GM23338 (cell line): ENCODE measurements at regions not wholly inside any gene's neighbourhood (a gene's known extent, or its start where the extent isn't known, plus 50 kb on each side); places are given as distances from the start of the nearest gene placed in this dataset.

ENCODE experiments used
- ATAC-seq: fragments of 200-7000 bp; cut with Tn5 transposase; 3 replicates; pipeline ENCODE4 v1.9.1; 2020
- DNase-seq: peaks from one replicate; pipeline ENCODE4 v3.0.0-alpha.2; 2015; ENCODE audit warnings: low spot score
- H2AFZ ChIP-seq: fragments of 200-600 bp; sonication (generic); 2 replicates; pipeline ENCODE4 v1.8.0; 2016; ENCODE audit warnings: antibody characterized with exemption, mild to moderate bottlenecking, moderate library complexity
- H3F3A ChIP-seq: fragments of 200-600 bp; sonication (generic); replicated peaks from 2 replicates; pipeline ENCODE4 v1.8.0; 2017; ENCODE audit warnings: antibody characterized with exemption, mixed run types, low read depth
- H3K27ac ChIP-seq: fragments of 200-600 bp; sonication (generic); 2 replicates; pipeline ENCODE4 v1.6.1; 2016; ENCODE audit warnings: low read depth
- H3K27me3 ChIP-seq: fragments of 200-600 bp; sonication (generic); 2 replicates; pipeline ENCODE4 v1.8.0; 2016; ENCODE audit warnings: mild to moderate bottlenecking, mixed run types, moderate library complexity; ENCODE audit not compliant: insufficient read depth
- H3K36me3 ChIP-seq: fragments of 200-600 bp; sonication (generic); 2 replicates; pipeline ENCODE4 v1.8.0; 2016; ENCODE audit warnings: mild to moderate bottlenecking; ENCODE audit not compliant: insufficient read depth
- H3K4me1 ChIP-seq: fragments of 200-600 bp; sonication (generic); 2 replicates; pipeline ENCODE4 v1.8.0; 2016; ENCODE audit warnings: mild to moderate bottlenecking, moderate library complexity; ENCODE audit not compliant: insufficient read depth
- H3K4me2 ChIP-seq: fragments of 200-600 bp; sonication (generic); 2 replicates; pipeline ENCODE4 v1.7.1; 2017; ENCODE audit warnings: mixed run types
- H3K4me3 ChIP-seq: fragments of 200-600 bp; sonication (generic); 2 replicates; pipeline ENCODE4 v1.6.1; 2016; ENCODE audit warnings: mixed run types
- H3K79me2 ChIP-seq: fragments of 200-600 bp; sonication (generic); replicated peaks from 2 replicates; pipeline ENCODE4 v1.8.0; 2017; ENCODE audit warnings: mild to moderate bottlenecking; ENCODE audit not compliant: insufficient read depth
- H3K9me2 ChIP-seq: fragments of 200-600 bp; sonication (generic); 2 replicates; pipeline ENCODE4 v1.8.0; 2017; ENCODE audit not compliant: insufficient read depth
- H4K20me1 ChIP-seq: fragments of 200-600 bp; sonication (generic); replicated peaks from 2 replicates; pipeline ENCODE4 v1.8.0; 2017; ENCODE audit warnings: mild to moderate bottlenecking; ENCODE audit not compliant: insufficient read depth
- H3K27ac Mint-ChIP-seq: 2 replicates; pipeline ENCODE4 v1.8.0; 2020; ENCODE audit warnings: inconsistent platforms, mild to moderate bottlenecking, moderate library complexity, mixed read lengths
- H3K27me3 Mint-ChIP-seq: 3 replicates; pipeline ENCODE4 v1.8.0; 2022; ENCODE audit warnings: low read depth, mild to moderate bottlenecking, moderate library complexity, mixed read lengths, inconsistent platforms; ENCODE audit not compliant: insufficient read depth, poor library complexity
- H3K36me3 Mint-ChIP-seq: 3 replicates; pipeline ENCODE4 v1.8.0; 2021; ENCODE audit warnings: low read depth, mild to moderate bottlenecking, inconsistent platforms, moderate library complexity, mixed read lengths
- H3K4me1 Mint-ChIP-seq: 3 replicates; pipeline ENCODE4 v1.8.0; 2020; ENCODE audit warnings: mild to moderate bottlenecking, inconsistent platforms, mixed read lengths
- H3K4me3 Mint-ChIP-seq: 3 replicates; pipeline ENCODE4 v1.8.0; 2021; ENCODE audit warnings: moderate library complexity, mild to moderate bottlenecking, inconsistent platforms, mixed read lengths
- H3K9me3 Mint-ChIP-seq: 3 replicates; pipeline ENCODE4 v1.8.0; 2020; ENCODE audit warnings: moderate library complexity, mild to moderate bottlenecking, inconsistent platforms, mixed read lengths
- CREB1 ChIP-seq: fragments of 250-450 bp; sonication (Bioruptor Pico); IDR thresholded peaks from 2 replicates; pipeline ENCODE4 v1.5.0; 2020; ENCODE audit warnings: low read depth, mild to moderate bottlenecking, moderate library complexity
- EZH2phosphoT487 ChIP-seq: fragments of 200-600 bp; sonication (generic); IDR thresholded peaks from one replicate; pipeline ENCODE4 v1.8.1; 2018; ENCODE audit warnings: antibody characterized with exemption; ENCODE audit not compliant: unreplicated experiment
- JUNB ChIP-seq: IDR thresholded peaks from one replicate; pipeline ENCODE4 v1.6.1; 2016; ENCODE audit warnings: antibody characterized with exemption; ENCODE audit not compliant: unreplicated experiment
- POLR2AphosphoS5 ChIP-seq: IDR thresholded peaks from 2 replicates; pipeline ENCODE4 v1.6.1; 2016; ENCODE audit warnings: antibody characterized with exemption, low read depth
- ZNF114 ChIP-seq: fragments of 250-450 bp; sonication (Bioruptor Pico); IDR thresholded peaks from 2 replicates; pipeline ENCODE4 v1.5.0; 2020; ENCODE audit warnings: mild to moderate bottlenecking, moderate library complexity
- ZNF331 ChIP-seq: fragments of 250-450 bp; sonication (Bioruptor Pico); IDR thresholded peaks from 2 replicates; pipeline ENCODE4 v1.5.0; 2020; ENCODE audit warnings: low read depth, mild to moderate bottlenecking, moderate library complexity
- TF ChIP-seq, protein P1 (sequence below), 2 experiments: fragments of 200-600 bp in 1 of 2; sonication (generic) in 1 of 2; conservative IDR thresholded peaks; 2 replicates each; pipeline versions ENCODE4 v1.5.1 to v1.6.1; 2016 to 2017; ENCODE audit warnings: antibody characterized with exemption in 2 of 2, low read depth in 2 of 2, mild to moderate bottlenecking in 2 of 2, moderate library complexity in 1 of 2
- TF ChIP-seq, protein P2 (sequence below): fragments of 250-450 bp; sonication (Bioruptor Pico); IDR thresholded peaks from 2 replicates; pipeline ENCODE4 v1.5.0; 2020; ENCODE audit warnings: mild to moderate bottlenecking, moderate library complexity
- TF ChIP-seq, protein P3 (sequence below): IDR thresholded peaks from 2 replicates; pipeline ENCODE4 v1.6.1; 2016; ENCODE audit warnings: antibody characterized with exemption

DNA sequence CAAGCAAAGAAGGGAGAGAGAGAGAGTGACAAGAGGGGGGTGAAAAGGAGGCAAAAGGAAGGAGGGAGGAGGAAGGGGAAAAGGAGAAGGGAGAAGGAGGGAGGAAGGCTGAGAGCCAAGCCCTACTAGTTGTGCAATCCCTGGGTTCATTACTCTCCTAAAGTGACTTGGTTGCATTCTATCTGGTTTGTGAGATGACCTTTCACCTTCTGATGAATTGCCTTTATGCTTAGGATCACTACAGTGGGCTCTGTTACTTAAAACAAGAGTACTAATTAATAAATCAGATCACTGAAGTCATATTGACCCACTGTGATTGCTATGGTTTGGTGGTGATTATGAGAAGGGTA is 144.9 kb downstream of the KIF20B start (continued):
- TF ChIP-seq, protein P1, sequence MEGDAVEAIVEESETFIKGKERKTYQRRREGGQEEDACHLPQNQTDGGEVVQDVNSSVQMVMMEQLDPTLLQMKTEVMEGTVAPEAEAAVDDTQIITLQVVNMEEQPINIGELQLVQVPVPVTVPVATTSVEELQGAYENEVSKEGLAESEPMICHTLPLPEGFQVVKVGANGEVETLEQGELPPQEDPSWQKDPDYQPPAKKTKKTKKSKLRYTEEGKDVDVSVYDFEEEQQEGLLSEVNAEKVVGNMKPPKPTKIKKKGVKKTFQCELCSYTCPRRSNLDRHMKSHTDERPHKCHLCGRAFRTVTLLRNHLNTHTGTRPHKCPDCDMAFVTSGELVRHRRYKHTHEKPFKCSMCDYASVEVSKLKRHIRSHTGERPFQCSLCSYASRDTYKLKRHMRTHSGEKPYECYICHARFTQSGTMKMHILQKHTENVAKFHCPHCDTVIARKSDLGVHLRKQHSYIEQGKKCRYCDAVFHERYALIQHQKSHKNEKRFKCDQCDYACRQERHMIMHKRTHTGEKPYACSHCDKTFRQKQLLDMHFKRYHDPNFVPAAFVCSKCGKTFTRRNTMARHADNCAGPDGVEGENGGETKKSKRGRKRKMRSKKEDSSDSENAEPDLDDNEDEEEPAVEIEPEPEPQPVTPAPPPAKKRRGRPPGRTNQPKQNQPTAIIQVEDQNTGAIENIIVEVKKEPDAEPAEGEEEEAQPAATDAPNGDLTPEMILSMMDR (conservative IDR thresholded peaks at IDR 0.05; ENCODE audit: low read depth in 2 of 2), result no peak
- no peak for TF ChIP-seq POLR2AphosphoS5
- TF ChIP-seq, protein P2, sequence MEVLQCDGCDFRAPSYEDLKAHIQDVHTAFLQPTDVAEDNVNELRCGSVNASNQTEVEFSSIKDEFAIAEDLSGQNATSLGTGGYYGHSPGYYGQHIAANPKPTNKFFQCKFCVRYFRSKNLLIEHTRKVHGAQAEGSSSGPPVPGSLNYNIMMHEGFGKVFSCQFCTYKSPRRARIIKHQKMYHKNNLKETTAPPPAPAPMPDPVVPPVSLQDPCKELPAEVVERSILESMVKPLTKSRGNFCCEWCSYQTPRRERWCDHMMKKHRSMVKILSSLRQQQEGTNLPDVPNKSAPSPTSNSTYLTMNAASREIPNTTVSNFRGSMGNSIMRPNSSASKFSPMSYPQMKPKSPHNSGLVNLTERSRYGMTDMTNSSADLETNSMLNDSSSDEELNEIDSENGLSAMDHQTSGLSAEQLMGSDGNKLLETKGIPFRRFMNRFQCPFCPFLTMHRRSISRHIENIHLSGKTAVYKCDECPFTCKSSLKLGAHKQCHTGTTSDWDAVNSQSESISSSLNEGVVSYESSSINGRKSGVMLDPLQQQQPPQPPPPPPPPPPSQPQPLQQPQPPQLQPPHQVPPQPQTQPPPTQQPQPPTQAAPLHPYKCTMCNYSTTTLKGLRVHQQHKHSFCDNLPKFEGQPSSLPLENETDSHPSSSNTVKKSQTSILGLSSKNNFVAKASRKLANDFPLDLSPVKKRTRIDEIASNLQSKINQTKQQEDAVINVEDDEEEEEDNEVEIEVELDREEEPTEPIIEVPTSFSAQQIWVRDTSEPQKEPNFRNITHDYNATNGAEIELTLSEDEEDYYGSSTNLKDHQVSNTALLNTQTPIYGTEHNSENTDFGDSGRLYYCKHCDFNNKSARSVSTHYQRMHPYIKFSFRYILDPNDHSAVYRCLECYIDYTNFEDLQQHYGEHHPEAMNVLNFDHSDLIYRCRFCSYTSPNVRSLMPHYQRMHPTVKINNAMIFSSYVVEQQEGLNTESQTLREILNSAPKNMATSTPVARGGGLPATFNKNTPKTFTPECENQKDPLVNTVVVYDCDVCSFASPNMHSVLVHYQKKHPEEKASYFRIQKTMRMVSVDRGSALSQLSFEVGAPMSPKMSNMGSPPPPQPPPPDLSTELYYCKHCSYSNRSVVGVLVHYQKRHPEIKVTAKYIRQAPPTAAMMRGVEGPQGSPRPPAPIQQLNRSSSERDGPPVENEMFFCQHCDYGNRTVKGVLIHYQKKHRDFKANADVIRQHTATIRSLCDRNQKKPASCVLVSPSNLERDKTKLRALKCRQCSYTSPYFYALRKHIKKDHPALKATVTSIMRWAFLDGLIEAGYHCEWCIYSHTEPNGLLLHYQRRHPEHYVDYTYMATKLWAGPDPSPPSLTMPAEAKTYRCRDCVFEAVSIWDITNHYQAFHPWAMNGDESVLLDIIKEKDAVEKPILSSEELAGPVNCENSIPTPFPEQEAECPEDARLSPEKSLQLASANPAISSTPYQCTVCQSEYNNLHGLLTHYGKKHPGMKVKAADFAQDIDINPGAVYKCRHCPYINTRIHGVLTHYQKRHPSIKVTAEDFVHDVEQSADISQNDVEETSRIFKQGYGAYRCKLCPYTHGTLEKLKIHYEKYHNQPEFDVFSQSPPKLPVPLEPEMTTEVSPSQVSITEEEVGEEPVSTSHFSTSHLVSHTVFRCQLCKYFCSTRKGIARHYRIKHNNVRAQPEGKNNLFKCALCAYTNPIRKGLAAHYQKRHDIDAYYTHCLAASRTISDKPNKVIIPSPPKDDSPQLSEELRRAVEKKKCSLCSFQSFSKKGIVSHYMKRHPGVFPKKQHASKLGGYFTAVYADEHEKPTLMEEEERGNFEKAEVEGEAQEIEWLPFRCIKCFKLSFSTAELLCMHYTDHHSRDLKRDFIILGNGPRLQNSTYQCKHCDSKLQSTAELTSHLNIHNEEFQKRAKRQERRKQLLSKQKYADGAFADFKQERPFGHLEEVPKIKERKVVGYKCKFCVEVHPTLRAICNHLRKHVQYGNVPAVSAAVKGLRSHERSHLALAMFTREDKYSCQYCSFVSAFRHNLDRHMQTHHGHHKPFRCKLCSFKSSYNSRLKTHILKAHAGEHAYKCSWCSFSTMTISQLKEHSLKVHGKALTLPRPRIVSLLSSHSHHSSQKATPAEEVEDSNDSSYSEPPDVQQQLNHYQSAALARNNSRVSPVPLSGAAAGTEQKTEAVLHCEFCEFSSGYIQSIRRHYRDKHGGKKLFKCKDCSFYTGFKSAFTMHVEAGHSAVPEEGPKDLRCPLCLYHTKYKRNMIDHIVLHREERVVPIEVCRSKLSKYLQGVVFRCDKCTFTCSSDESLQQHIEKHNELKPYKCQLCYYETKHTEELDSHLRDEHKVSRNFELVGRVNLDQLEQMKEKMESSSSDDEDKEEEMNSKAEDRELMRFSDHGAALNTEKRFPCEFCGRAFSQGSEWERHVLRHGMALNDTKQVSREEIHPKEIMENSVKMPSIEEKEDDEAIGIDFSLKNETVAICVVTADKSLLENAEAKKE (CRISPR knock-in tag), result no peak
- no peak for TF ChIP-seq JUNB

DNA sequence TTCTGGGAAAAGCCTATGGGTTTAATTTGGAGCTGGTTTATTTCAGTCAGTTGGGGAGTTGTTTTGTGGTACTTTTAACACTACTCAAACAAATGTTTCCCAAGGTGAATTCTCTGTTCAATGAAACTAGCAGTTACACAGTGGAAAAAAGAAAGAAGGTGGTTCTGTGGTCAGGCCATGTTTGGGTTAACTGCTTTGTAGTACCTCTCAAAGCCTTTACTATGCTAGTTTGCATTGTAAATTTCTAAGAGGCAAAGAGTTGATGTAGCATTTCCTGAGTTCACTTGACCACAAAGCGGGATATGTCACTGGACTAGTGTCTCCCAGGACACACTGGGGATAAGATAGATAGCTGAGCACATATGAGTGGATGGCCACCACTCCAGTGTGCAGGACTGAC is 145.4 kb downstream of the KIF20B start:
- H3K27ac ChIP-seq, result no peak overlapping the region
- no peaks in the 10 kb centered on the region for H3K9me3 Mint-ChIP-seq
- TF ChIP-seq EZH2phosphoT487 (no peak), CREB1 (no peak), ZNF331 (CRISPR knock-in tag) (no peak), ZNF114 (CRISPR knock-in tag) (no peak)
- TF ChIP-seq, protein P3, sequence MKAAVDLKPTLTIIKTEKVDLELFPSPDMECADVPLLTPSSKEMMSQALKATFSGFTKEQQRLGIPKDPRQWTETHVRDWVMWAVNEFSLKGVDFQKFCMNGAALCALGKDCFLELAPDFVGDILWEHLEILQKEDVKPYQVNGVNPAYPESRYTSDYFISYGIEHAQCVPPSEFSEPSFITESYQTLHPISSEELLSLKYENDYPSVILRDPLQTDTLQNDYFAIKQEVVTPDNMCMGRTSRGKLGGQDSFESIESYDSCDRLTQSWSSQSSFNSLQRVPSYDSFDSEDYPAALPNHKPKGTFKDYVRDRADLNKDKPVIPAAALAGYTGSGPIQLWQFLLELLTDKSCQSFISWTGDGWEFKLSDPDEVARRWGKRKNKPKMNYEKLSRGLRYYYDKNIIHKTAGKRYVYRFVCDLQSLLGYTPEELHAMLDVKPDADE, result no peak

More for the DNA sequence above, 145.4 kb downstream of the KIF20B start:
- Histone ChIP-seq H3F3A (no peaks in the 10 kb centered on the region), H3K79me2 (no peaks in the 10 kb centered on the region), H3K4me1 (peaks cover 8% of the 10 kb centered on the region), H4K20me1 (no peaks in the 10 kb centered on the region), H2AFZ (no peak overlapping the region), H3K4me3 (no peak overlapping the region), H3K9me2 (no peaks in the 10 kb centered on the region), H3K36me3 (no peaks in the 10 kb centered on the region), H3K27me3 (no peaks in the 10 kb centered on the region), H3K4me2 (peak overlapping the region; percentile 29; the same call in 1 of the 2 replicates)
- Mint-ChIP-seq H3K4me1 (peaks cover 8% of the 10 kb centered on the region), H3K4me3 (no peak overlapping the region), H3K27ac (no peak overlapping the region), H3K27me3 (peaks cover 3% of the 10 kb centered on the region), H3K36me3 (no peaks in the 10 kb centered on the region)
- peak; percentile 6 for DNase-seq
- no peak for ATAC-seq
